ENCODE measurements at regions not wholly inside any gene's neighbourhood (a gene's known extent, or its start where the extent isn't known, plus 50 kb on each side); places are given as distances from the start of the nearest gene placed in this dataset.

DNA sequence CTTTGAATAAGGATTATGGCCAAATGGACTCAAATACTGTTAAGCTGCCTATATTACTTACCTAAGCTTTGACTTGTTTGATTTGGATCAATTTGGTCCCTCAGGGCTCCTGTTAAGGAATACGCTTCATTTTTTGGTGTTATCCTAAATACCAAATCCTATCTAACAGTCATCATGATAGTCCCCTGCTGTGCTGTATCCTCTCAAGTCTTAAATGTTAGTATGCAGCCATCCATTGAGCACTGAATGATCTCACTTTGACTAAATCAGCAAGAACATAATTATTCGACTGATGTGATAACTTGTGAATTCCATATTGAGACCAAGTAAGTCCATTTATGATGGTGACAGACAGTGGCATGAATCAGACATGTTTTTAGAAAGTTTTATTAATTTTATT is 53.1 kb upstream of the ATF3 start:
- WGBS (ENCODE audit: insufficient coverage, insufficient replicate concordance, low lambda C conversion rate, missing lambda C conversion rate), result 64% methylated on average over 2 of the region's 2 CpGs
- intact Hi-C loops (cut with micrococcal nuclease; ENCODE audit: unreplicated experiment), result no loop called here
- Histone ChIP-seq H3K9ac (ENCODE audit: control insufficient read depth, insufficient read depth, low read length) (no peak overlapping the region), H3K27ac (ENCODE audit: control insufficient read depth, insufficient read depth) (no peak overlapping the region), H3K27me3 (replicated peaks in 1 of 2; ENCODE audit: control insufficient read depth in 2 of 2, insufficient read depth in 2 of 2, low read length in 1 of 2) (no peaks in the 10 kb centered on the region), H2AFZ (ENCODE audit: control insufficient read depth, low read depth, low read length) (no peak overlapping the region), H3K36me3 (ENCODE audit: control insufficient read depth in 2 of 2, insufficient read depth in 2 of 2, low read length in 1 of 2) (no peaks in the 10 kb centered on the region), H3K4me2 (ENCODE audit: control insufficient read depth, insufficient read depth) (no peak overlapping the region), H4K20me1 (ENCODE audit: control insufficient read depth, insufficient read depth) (no peaks in the 10 kb centered on the region), H3K79me2 (ENCODE audit: control insufficient read depth, insufficient read depth, low read length) (no peaks in the 10 kb centered on the region; the same call in 1 of the 2 replicates), H3K9me3 (replicated peaks; ENCODE audit: control insufficient read depth, insufficient read depth, low read length) (no peaks in the 10 kb centered on the region; the same call in 2 of the 3 replicates), H3K4me3 (no peak overlapping the region), H3K4me1 (ENCODE audit: control insufficient read depth, insufficient read depth, low read length) (peaks cover 8% of the 10 kb centered on the region)
- ATAC-seq (no peak), FAIRE-seq (no peak), DNase-seq (ENCODE audit: low read depth, low spot score) (no peak)
- RAD21 ChIA-PET (ENCODE audit: unreplicated experiment), result interaction anchor here (1.4 to 2.1 kb wide), 3 partner anchors 41 to 78 kb away, joined by 3 to 5 read pairs (median 4); no protein-coding TSS in a partner anchor
- CTCF ChIA-PET, result interaction anchor here (1.8 to 4.3 kb wide), 3 partner anchors 12 to 78 kb away, joined by 4 to 26 read pairs (median 7); no protein-coding TSS in a partner anchor
- in situ Hi-C loops (cut with MboI), result no loop called here
- BruUV-seq (replicated peaks), result no TSS peak
- SMC1A ChIA-PET (ENCODE audit: uncharacterized antibody, unreplicated experiment), result interaction anchor here (0.7 to 2.9 kb wide), 6 partner anchors 8 to 94 kb away, joined by 3 to 13 read pairs (median 4); no protein-coding TSS in a partner anchor
- POLR2A ChIA-PET, result interaction anchor here (0.9 to 1.8 kb wide), 4 partner anchors 54 to 78 kb away, joined by 3 to 4 read pairs (median 4); no protein-coding TSS in a partner anchor
- TF ChIP-seq MTA3 (IDR thresholded peaks at IDR 0.05; ENCODE audit: borderline replicate concordance, low read length), result no peak
- TF ChIP-seq, protein P1, sequence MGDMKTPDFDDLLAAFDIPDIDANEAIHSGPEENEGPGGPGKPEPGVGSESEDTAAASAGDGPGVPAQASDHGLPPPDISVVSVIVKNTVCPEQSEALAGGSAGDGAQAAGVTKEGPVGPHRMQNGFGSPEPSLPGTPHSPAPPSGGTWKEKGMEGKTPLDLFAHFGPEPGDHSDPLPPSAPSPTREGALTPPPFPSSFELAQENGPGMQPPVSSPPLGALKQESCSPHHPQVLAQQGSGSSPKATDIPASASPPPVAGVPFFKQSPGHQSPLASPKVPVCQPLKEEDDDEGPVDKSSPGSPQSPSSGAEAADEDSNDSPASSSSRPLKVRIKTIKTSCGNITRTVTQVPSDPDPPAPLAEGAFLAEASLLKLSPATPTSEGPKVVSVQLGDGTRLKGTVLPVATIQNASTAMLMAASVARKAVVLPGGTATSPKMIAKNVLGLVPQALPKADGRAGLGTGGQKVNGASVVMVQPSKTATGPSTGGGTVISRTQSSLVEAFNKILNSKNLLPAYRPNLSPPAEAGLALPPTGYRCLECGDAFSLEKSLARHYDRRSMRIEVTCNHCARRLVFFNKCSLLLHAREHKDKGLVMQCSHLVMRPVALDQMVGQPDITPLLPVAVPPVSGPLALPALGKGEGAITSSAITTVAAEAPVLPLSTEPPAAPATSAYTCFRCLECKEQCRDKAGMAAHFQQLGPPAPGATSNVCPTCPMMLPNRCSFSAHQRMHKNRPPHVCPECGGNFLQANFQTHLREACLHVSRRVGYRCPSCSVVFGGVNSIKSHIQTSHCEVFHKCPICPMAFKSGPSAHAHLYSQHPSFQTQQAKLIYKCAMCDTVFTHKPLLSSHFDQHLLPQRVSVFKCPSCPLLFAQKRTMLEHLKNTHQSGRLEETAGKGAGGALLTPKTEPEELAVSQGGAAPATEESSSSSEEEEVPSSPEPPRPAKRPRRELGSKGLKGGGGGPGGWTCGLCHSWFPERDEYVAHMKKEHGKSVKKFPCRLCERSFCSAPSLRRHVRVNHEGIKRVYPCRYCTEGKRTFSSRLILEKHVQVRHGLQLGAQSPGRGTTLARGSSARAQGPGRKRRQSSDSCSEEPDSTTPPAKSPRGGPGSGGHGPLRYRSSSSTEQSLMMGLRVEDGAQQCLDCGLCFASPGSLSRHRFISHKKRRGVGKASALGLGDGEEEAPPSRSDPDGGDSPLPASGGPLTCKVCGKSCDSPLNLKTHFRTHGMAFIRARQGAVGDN (IDR thresholded peaks at IDR 0.05), result no peak
- no peak for TF ChIP-seq RAD21 (IDR thresholded peaks at IDR 0.05; ENCODE audit: insufficient read depth, low read depth, low read length)
- no peak for TF ChIP-seq KAT2A (conservative IDR thresholded peaks at IDR 0.05; ENCODE audit: control insufficient read depth, low read depth, low read length)
- no peak for TF ChIP-seq RBBP5 (conservative IDR thresholded peaks at IDR 0.05)
- TF ChIP-seq, protein P2, sequence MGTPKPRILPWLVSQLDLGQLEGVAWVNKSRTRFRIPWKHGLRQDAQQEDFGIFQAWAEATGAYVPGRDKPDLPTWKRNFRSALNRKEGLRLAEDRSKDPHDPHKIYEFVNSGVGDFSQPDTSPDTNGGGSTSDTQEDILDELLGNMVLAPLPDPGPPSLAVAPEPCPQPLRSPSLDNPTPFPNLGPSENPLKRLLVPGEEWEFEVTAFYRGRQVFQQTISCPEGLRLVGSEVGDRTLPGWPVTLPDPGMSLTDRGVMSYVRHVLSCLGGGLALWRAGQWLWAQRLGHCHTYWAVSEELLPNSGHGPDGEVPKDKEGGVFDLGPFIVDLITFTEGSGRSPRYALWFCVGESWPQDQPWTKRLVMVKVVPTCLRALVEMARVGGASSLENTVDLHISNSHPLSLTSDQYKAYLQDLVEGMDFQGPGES (IDR thresholded peaks at IDR 0.05), result no peak
- no peak for TF ChIP-seq SIN3A (IDR thresholded peaks at IDR 0.05; ENCODE audit: low read depth, low read length)
- TF ChIP-seq, protein P3, sequence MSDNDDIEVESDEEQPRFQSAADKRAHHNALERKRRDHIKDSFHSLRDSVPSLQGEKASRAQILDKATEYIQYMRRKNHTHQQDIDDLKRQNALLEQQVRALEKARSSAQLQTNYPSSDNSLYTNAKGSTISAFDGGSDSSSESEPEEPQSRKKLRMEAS (IDR thresholded peaks at IDR 0.05; ENCODE audit: low read depth, low read length), result no peak
- TF ChIP-seq CBX3 (IDR thresholded peaks at IDR 0.05; ENCODE audit: borderline replicate concordance, low read depth), result no peak
- no peak for TF ChIP-seq SIX5 (IDR thresholded peaks at IDR 0.05; ENCODE audit: low read depth, low read length, severe bottlenecking)
- TF ChIP-seq, protein P4, sequence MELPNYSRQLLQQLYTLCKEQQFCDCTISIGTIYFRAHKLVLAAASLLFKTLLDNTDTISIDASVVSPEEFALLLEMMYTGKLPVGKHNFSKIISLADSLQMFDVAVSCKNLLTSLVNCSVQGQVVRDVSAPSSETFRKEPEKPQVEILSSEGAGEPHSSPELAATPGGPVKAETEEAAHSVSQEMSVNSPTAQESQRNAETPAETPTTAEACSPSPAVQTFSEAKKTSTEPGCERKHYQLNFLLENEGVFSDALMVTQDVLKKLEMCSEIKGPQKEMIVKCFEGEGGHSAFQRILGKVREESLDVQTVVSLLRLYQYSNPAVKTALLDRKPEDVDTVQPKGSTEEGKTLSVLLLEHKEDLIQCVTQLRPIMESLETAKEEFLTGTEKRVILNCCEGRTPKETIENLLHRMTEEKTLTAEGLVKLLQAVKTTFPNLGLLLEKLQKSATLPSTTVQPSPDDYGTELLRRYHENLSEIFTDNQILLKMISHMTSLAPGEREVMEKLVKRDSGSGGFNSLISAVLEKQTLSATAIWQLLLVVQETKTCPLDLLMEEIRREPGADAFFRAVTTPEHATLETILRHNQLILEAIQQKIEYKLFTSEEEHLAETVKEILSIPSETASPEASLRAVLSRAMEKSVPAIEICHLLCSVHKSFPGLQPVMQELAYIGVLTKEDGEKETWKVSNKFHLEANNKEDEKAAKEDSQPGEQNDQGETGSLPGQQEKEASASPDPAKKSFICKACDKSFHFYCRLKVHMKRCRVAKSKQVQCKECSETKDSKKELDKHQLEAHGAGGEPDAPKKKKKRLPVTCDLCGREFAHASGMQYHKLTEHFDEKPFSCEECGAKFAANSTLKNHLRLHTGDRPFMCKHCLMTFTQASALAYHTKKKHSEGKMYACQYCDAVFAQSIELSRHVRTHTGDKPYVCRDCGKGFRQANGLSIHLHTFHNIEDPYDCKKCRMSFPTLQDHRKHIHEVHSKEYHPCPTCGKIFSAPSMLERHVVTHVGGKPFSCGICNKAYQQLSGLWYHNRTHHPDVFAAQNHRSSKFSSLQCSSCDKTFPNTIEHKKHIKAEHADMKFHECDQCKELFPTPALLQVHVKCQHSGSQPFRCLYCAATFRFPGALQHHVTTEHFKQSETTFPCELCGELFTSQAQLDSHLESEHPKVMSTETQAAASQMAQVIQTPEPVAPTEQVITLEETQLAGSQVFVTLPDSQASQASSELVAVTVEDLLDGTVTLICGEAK (IDR thresholded peaks at IDR 0.05; ENCODE audit: borderline replicate concordance), result no peak
- no peak for TF ChIP-seq HDGF (IDR thresholded peaks at IDR 0.05)
- no peak for TF ChIP-seq ZBED1 (IDR thresholded peaks at IDR 0.05; ENCODE audit: borderline replicate concordance)
- TF ChIP-seq, protein P5, sequence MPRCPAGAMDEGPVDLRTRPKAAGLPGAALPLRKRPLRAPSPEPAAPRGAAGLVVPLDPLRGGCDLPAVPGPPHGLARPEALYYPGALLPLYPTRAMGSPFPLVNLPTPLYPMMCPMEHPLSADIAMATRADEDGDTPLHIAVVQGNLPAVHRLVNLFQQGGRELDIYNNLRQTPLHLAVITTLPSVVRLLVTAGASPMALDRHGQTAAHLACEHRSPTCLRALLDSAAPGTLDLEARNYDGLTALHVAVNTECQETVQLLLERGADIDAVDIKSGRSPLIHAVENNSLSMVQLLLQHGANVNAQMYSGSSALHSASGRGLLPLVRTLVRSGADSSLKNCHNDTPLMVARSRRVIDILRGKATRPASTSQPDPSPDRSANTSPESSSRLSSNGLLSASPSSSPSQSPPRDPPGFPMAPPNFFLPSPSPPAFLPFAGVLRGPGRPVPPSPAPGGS (IDR thresholded peaks at IDR 0.05; ENCODE audit: borderline replicate concordance, insufficient read depth, low read depth, low read length, poor library complexity, severe bottlenecking), result no peak
